ENCODE measurements at regions not wholly inside any gene's neighbourhood (a gene's known extent, or its start where the extent isn't known, plus 50 kb on each side); places are given as distances from the start of the nearest gene placed in this dataset.

GRCh38 chr3:146967783-146968182 is 362.6 kb upstream of the PLSCR5 start:
- DNase-seq, result no peak
- TF ChIP-seq CTCF (IDR thresholded peaks at IDR 0.05; ENCODE audit: low read depth, low read length), result no peak
- Histone ChIP-seq H3K4me3 (ENCODE audit: low read depth, low read length) (no peak overlapping the region), H3K36me3 (no peaks in the 10 kb centered on the region), H3K27me3 (ENCODE audit: insufficient read depth, low read depth, severe bottlenecking) (no peaks in the 10 kb centered on the region), H3K9me3 (ENCODE audit: severe bottlenecking) (no peaks in the 10 kb centered on the region), H3K27ac (no peak overlapping the region)

GRCh38 chr3:146966124-146966523 is 361.0 kb upstream of the PLSCR5 start:
- no peaks in the 10 kb centered on the region for H3K27me3 ChIP-seq (ENCODE audit: insufficient read depth, low read depth, severe bottlenecking)
- TF ChIP-seq CTCF (IDR thresholded peaks at IDR 0.05; ENCODE audit: low read depth, low read length), result no peak
- no peak overlapping the region for H3K4me3 ChIP-seq (ENCODE audit: low read depth, low read length)
- no peaks in the 10 kb centered on the region for H3K36me3 ChIP-seq
- no peak overlapping the region for H3K27ac ChIP-seq
- DNase-seq, result no peak
- no peaks in the 10 kb centered on the region for H3K9me3 ChIP-seq (ENCODE audit: severe bottlenecking)

- Histone ChIP-seq H3K27ac (no peak overlapping the region), H3K36me3 (no peaks in the 10 kb centered on the region), H3K4me3 (ENCODE audit: low read depth, low read length) (no peak overlapping the region), H3K27me3 (ENCODE audit: insufficient read depth, low read depth, severe bottlenecking) (no peaks in the 10 kb centered on the region), H3K9me3 (ENCODE audit: severe bottlenecking) (no peaks in the 10 kb centered on the region)
- TF ChIP-seq CTCF (IDR thresholded peaks at IDR 0.05; ENCODE audit: low read depth, low read length), result no peak
- no peak for DNase-seq
Observed at GRCh38 chr3:146953511-146953981, 348.4 kb upstream of the PLSCR5 start.

GRCh38 chr3:146948985-146949384 is 343.8 kb upstream of the PLSCR5 start:
- H3K4me3 ChIP-seq (ENCODE audit: low read depth, low read length), result no peak overlapping the region
- H3K27ac ChIP-seq, result no peak overlapping the region
- H3K36me3 ChIP-seq, result no peaks in the 10 kb centered on the region
- no peak for TF ChIP-seq CTCF (IDR thresholded peaks at IDR 0.05; ENCODE audit: low read depth, low read length)
- H3K27me3 ChIP-seq (ENCODE audit: insufficient read depth, low read depth, severe bottlenecking), result no peaks in the 10 kb centered on the region
- no peak for DNase-seq
- no peaks in the 10 kb centered on the region for H3K9me3 ChIP-seq (ENCODE audit: severe bottlenecking)

GRCh38 chr3:146948186-146948585 is 343.0 kb upstream of the PLSCR5 start:
- no peak overlapping the region for H3K27ac ChIP-seq
- no peak overlapping the region for H3K4me3 ChIP-seq (ENCODE audit: low read depth, low read length)
- H3K36me3 ChIP-seq, result no peaks in the 10 kb centered on the region
- DNase-seq, result no peak
- H3K9me3 ChIP-seq (ENCODE audit: severe bottlenecking), result no peaks in the 10 kb centered on the region
- no peak for TF ChIP-seq CTCF (IDR thresholded peaks at IDR 0.05; ENCODE audit: low read depth, low read length)
- no peaks in the 10 kb centered on the region for H3K27me3 ChIP-seq (ENCODE audit: insufficient read depth, low read depth, severe bottlenecking)

GRCh38 chr3:146929696-146930095 is 324.6 kb upstream of the PLSCR5 start:
- no peaks in the 10 kb centered on the region for H3K9me3 ChIP-seq (ENCODE audit: severe bottlenecking)
- no peaks in the 10 kb centered on the region for H3K27me3 ChIP-seq (ENCODE audit: insufficient read depth, low read depth, severe bottlenecking)
- no peaks in the 10 kb centered on the region for H3K36me3 ChIP-seq
- H3K4me3 ChIP-seq (ENCODE audit: low read depth, low read length), result no peak overlapping the region
- no peak overlapping the region for H3K27ac ChIP-seq
- no peak for TF ChIP-seq CTCF (IDR thresholded peaks at IDR 0.05; ENCODE audit: low read depth, low read length)
- no peak for DNase-seq
